T-helper 2 cell treated with Interferon-gamma antibody and Interleukin-4, amounts not matched to agents 5 μg/mL and 100 μg/mL, for 36 hours (primary cell): ENCODE measurements at regions not wholly inside any gene's neighbourhood (a gene's known extent, or its start where the extent isn't known, plus 50 kb on each side); places are given as distances from the start of the nearest gene placed in this dataset.
"Not testable (repeated sequence)": the region's sequence is repeated elsewhere in the genome, so short reads cannot be mapped to it uniquely, and the experiment has no call there.

Experiments
- DNase-seq: peaks from one replicate; pipeline ENCODE4 v3.0.0; 2021; ENCODE audit warnings: low spot score
- H3K27ac Mint-ChIP-seq: one replicate; pipeline ENCODE4 v1.8.0; 2021; ENCODE audit warnings: mild to moderate bottlenecking, mixed read lengths
- H3K27me3 Mint-ChIP-seq: one replicate; pipeline ENCODE4 v1.8.0; 2021; ENCODE audit warnings: low read depth, mixed read lengths
- H3K36me3 Mint-ChIP-seq: one replicate; pipeline ENCODE4 v1.8.0; 2021; ENCODE audit warnings: low read depth, mixed read lengths
- H3K4me1 Mint-ChIP-seq: one replicate; pipeline ENCODE4 v1.8.0; 2021; ENCODE audit warnings: low read depth, mixed read lengths
- H3K4me3 Mint-ChIP-seq: one replicate; pipeline ENCODE4 v1.8.0; 2022; ENCODE audit warnings: mild to moderate bottlenecking, moderate library complexity, mixed read lengths
- H3K9me3 Mint-ChIP-seq: one replicate; pipeline ENCODE4 v1.8.0; 2021; ENCODE audit warnings: mixed read lengths

DNA sequence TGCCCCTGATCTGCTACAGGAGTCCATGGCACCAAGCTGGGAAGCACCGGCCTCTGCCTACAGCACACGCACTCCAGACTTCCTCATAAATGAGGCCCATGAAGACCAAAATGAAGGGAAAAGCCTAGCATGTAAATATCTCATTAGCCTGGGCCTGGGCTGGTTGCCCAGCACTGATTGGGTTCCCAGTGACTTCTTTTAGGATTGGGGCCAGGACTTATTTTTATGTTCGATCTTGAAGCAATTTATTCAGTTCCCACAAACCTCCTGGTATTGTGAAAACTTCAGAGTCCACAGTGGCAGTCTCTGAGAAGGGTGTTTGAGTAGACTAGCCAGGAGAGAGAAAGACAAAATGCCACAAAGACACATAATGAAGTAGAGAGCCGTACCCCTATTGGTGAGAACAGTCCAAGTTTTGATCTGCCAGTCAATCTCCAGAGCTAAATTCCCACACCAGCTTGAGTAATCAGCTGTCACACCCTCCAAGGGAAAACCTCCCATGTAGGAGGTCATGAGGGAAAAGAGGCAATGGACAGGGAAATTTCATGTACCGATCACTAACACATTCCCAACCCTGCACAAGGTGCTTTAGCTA, 78.2 kb downstream of the PHLDA1 start:
- no peaks in the 10 kb centered on the region for H3K9me3 Mint-ChIP-seq
- no peak overlapping the region for H3K27ac Mint-ChIP-seq
- H3K4me3 Mint-ChIP-seq: no peak overlapping the region
- H3K4me1 Mint-ChIP-seq: peaks cover 13% of the 10 kb centered on the region
- DNase-seq: no peak
- H3K27me3 Mint-ChIP-seq: no peaks in the 10 kb centered on the region
- H3K36me3 Mint-ChIP-seq: no peaks in the 10 kb centered on the region

DNA sequence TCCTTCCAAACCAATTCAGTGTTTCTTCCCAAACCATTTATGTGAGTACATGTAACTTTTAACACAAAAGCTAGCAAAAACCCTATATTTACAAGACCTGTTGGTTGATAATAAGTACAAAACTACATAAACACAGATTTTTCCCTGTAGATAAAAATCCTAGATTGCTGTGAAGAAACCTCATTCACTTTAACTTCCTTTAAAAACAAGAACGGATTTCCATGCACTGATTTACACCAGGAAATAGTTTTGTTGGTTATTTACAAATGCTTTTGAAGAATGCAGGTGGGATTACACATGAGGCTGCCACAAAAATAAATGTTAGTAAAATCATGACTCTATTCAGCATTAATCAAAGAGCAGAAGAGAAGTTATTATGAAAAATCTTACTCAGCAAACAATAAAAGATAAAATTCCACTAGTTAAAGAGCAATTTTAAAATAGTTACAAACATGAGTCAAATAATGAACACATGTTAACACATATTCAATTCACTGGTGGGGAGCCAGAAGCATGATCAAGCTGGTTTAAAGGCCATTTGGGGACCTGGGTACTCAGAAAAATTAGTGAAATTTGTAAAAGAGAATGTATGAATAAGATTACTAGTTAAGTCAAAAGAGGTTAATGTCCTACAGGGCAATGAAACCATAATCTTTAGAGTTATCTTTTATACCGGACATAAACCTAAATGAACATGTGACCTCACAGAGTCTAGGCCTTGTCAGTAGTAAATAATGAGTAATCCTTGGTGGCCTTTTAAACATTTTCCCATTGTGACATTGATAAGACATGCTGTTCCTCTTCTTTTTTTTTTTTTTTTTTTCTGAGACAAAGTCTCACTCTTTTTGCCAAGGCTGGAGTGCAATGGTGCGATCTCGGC, 79.9 kb downstream of the PHLDA1 start:
- no peak for DNase-seq
- no peaks in the 10 kb centered on the region for H3K36me3 Mint-ChIP-seq
- H3K4me3 Mint-ChIP-seq: no peak overlapping the region
- H3K9me3 Mint-ChIP-seq: no peaks in the 10 kb centered on the region
- no peaks in the 10 kb centered on the region for H3K27me3 Mint-ChIP-seq
- no peak overlapping the region for H3K27ac Mint-ChIP-seq
- peaks cover 13% of the 10 kb centered on the region for H3K4me1 Mint-ChIP-seq

DNA sequence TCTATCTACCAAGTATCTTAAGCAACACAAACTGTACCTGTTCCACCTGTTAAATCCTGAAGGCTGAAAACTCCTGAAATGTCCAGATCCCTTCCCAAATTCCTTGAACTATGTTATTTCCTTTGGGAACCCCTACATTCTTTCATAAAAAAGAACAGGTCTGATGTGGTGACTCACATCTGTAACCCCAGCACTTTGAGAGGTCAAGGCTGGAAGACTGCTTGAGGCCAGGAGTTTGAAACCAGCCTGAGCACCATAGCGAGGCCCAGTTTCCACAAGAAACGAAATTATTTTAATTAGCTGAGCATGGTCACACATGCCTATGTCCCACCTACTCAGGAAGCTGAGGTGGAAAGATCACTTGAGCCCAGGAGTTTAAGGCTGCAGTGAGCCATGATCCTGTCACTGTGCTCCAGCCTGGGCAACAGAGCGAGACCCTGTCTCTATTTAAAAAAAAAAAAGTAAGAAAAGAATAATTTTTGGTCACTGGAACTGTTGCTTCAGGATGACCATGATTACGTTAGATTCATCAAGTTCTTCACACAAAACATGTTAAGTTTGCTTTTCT, 84.3 kb downstream of the PHLDA1 start:
- Mint-ChIP-seq H3K9me3 (peaks cover 3% of the 10 kb centered on the region), H3K4me3 (no peak overlapping the region), H3K36me3 (no peaks in the 10 kb centered on the region), H3K27me3 (no peaks in the 10 kb centered on the region), H3K4me1 (peaks cover 29% of the 10 kb centered on the region), H3K27ac (no peak overlapping the region)
- no peak for DNase-seq

DNA sequence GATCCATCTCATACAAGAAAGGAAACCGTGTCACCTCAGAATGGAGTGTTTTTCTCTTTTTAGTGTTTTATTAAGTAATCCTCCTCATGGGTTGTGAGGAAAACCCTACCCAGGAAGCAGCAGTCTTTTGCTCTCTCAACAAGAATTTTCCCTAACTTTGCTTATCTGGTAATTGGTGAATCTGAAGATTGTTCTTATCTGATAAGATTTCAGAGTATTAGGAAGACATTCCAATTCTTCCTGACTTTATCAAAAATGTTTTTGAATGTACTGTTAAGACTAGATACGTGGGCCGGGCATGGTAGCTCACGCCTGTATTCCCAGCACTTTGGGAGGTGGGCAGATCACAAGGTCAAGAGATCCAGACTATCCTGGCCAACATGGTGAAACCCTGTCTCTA, 86.0 kb downstream of the PHLDA1 start:
- no peak overlapping the region for H3K4me3 Mint-ChIP-seq
- no peaks in the 10 kb centered on the region for H3K36me3 Mint-ChIP-seq
- no peak for DNase-seq
- H3K9me3 Mint-ChIP-seq: peaks cover 3% of the 10 kb centered on the region
- H3K27me3 Mint-ChIP-seq: no peaks in the 10 kb centered on the region
- peaks cover 23% of the 10 kb centered on the region for H3K4me1 Mint-ChIP-seq
- no peak overlapping the region for H3K27ac Mint-ChIP-seq

DNA sequence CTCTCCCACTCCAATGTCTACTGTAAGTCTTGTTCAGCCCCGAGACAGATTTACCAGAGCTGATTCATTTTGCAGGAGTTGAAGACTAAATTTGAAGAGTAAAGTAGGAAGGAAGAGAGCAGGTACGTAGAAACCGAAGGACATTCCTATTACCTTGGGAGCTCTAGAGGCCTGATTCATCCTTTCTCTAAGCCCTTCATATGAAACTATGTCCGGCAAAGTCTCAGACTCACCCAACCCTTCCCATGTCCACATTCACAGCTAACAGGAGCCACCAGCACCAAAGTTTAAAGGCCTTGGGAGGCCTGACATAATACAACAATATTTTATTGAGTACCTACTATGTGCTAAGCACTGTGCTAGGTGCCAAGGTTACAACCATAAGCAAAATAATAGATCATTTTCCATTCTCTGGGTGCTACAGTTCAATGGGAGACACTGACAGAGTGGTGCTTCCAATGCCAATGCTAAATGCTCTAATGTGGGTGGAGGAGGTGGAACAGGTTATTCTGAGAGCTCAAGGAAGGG, 86.6 kb downstream of the PHLDA1 start:
- peaks cover 23% of the 10 kb centered on the region for H3K4me1 Mint-ChIP-seq
- peak overlapping the region; percentile 94 for H3K27ac Mint-ChIP-seq
- H3K27me3 Mint-ChIP-seq: no peaks in the 10 kb centered on the region
- peaks cover 3% of the 10 kb centered on the region for H3K9me3 Mint-ChIP-seq
- H3K36me3 Mint-ChIP-seq: no peaks in the 10 kb centered on the region
- DNase-seq: no peak
- peak overlapping the region; percentile 71 for H3K4me3 Mint-ChIP-seq

DNA sequence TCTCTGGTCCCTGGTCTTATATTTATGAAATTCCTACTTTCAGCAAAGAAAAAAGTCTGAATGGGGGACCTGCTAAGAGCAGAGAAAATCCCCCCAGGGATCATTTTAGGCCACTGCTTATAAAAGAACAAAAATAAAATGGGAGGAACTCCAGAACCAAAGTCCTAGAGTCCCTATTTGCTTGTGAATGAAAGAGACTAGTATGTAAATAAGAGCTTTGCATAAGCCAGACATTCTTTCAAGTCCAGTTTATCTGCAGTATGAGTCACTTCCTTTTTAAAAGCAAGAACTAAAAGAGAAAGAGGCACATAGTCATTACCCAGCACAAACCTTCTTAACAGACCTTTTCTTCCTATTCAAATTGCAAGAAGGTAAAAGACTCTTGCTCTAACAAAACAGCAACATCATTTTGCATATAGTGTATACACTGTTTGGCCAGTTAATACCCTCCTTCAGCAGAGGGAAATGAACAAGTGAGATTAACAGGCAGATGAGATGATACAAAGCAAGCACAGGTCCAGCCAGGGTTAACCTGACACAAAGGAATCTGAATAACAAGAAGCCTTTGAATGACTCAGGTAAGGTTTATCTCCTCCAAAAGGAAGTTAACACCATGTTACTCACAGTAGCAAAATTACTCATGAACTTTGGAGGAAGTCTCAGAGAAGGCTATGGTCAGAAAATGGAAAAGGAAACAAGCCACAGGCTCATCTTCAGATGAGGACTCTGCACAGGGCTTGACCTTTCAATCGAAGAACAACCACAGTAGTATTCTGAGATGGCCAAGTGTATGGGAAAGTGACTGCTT, 87.3 kb downstream of the PHLDA1 start:
- Mint-ChIP-seq H3K9me3 (peaks cover 3% of the 10 kb centered on the region), H3K4me1 (peaks cover 25% of the 10 kb centered on the region), H3K27ac (peak overlapping the region; percentile 94), H3K4me3 (peak overlapping the region; percentile 71), H3K36me3 (no peaks in the 10 kb centered on the region), H3K27me3 (no peaks in the 10 kb centered on the region)
- DNase-seq: peak; percentile 71

DNA sequence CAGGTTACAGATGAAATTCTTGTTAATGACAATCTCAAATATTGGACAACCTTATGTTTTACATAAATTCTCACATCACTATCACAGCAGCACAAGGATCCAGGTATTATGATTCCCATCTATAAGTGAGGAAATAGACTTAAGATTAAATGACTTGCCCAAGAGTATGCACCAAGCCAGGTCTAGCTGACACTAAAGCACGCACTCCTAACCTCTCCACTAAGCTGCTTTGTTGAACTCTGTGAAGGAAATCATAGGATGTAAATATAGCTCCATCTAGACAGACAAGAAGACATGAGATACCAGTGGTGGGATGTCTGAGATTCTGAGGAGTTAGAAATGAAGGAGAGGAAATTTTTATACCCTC, 87.9 kb downstream of the PHLDA1 start:
- Mint-ChIP-seq H3K4me3 (peak overlapping the region; percentile 71), H3K4me1 (peaks cover 25% of the 10 kb centered on the region), H3K9me3 (peaks cover 3% of the 10 kb centered on the region), H3K27ac (peak overlapping the region; percentile 94), H3K27me3 (no peaks in the 10 kb centered on the region), H3K36me3 (no peaks in the 10 kb centered on the region)
- no peak for DNase-seq

DNA sequence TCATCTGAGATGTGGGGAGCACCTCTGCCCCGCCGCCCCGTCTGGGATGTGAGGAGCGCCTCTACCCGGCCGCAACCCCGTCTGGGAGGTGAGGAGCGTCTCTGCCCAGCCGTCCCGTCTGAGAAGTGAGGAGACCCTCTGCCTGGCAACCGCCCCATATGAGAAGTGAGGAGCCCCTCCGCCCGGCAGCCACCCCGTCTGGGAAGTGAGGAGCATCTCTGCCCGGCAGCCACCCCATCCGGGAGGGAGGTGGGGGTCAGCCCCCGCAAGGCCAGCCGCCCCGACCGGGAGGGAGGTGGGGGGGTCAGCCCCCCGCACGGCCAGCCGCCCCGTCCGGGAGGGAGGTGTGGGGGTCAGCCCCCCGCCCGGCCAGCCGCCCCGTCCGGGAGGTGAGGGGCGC, 89.9 kb downstream of the PHLDA1 start:
- H3K27ac Mint-ChIP-seq: not testable (repeated sequence)

DNA sequence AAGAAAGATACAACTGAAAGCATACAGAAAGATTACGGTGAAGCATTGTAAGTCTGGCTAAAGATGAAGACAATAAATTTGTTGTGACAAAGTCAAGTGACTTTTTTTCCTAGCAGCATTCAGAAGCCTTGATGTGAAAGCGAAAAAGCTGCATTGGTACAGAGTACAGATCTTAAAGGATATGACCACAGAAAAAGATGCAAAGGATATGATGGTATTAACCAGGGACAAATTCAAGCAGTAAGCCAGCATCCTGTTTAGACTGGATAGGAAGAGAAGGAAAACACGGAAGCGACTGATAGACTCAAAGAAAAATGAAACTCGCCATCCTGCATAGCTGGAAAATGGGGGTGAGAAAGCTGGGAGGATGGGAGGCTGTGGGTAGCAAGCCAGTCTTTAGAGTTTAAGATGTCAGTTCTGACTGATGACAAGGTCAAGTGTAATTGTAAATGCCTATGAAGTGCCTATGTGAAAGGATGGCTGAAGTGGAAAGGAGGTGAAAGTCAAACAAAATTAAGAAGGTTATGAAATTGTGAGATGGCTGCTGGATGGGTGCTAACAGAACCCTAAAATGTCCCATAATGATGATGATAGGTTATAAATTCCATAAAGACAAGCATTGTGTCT, 92.4 kb downstream of the PHLDA1 start:
- no peaks in the 10 kb centered on the region for H3K27me3 Mint-ChIP-seq

More for the DNA sequence above, 89.9 kb downstream of the PHLDA1 start:
- not testable (repeated sequence) for H3K9me3 Mint-ChIP-seq, DNase-seq, H3K36me3 Mint-ChIP-seq, H3K4me3 Mint-ChIP-seq, H3K27me3 Mint-ChIP-seq
- peaks cover 21% of the 10 kb centered on the region for H3K4me1 Mint-ChIP-seq

DNA sequence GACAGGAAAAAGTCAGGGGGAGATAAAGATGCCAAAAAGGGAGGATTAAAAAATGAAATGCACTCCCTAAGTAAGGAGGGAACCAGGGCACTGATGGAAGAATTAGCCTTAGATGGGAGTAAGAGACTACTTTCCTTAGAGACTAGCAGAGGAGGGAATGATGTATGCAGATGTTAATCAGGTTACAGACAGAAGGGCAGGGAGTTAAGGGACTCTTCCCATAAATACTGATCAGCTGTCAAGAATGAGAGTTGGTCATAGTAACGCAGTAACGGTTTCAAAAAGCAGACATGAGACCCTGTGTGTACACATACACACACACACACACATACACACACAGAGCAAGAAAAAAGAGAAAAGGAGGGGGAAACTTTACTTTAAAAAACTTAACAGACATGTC, 93.4 kb downstream of the PHLDA1 start:
- no peak overlapping the region for H3K4me3 Mint-ChIP-seq
- H3K9me3 Mint-ChIP-seq: no peaks in the 10 kb centered on the region
- no peak for DNase-seq
- H3K27ac Mint-ChIP-seq: no peak overlapping the region
- peaks cover 14% of the 10 kb centered on the region for H3K4me1 Mint-ChIP-seq
- H3K36me3 Mint-ChIP-seq: no peaks in the 10 kb centered on the region
- no peaks in the 10 kb centered on the region for H3K27me3 Mint-ChIP-seq

More for the DNA sequence above, 92.4 kb downstream of the PHLDA1 start:
- no peaks in the 10 kb centered on the region for H3K9me3 Mint-ChIP-seq
- H3K36me3 Mint-ChIP-seq: no peaks in the 10 kb centered on the region
- H3K27ac Mint-ChIP-seq: no peak overlapping the region
- H3K4me3 Mint-ChIP-seq: no peak overlapping the region
- no peak for DNase-seq
- peaks cover 14% of the 10 kb centered on the region for H3K4me1 Mint-ChIP-seq

DNA sequence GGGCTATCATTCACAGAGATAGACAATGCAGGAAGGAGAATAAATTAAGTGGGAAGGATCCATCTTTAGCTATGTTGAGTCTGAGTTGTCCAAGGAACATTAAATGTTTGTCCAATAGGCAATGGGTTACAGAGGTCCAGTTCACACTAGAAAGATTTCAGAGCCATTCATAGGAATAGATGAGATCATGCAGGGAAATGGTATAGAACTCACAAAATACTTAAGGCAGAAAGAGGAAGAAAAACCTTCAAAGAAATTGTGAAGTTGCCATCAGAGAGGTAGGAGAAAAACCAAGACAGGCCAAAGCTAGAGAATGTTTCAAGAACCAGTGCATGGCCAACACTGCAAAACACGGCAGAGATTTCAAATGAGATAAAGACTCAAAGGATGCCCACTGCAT, 94.1 kb downstream of the PHLDA1 start:
- Mint-ChIP-seq H3K27ac (no peak overlapping the region), H3K4me1 (peaks cover 17% of the 10 kb centered on the region), H3K9me3 (no peaks in the 10 kb centered on the region), H3K36me3 (no peaks in the 10 kb centered on the region), H3K4me3 (no peak overlapping the region), H3K27me3 (no peaks in the 10 kb centered on the region)
- DNase-seq: no peak

DNA sequence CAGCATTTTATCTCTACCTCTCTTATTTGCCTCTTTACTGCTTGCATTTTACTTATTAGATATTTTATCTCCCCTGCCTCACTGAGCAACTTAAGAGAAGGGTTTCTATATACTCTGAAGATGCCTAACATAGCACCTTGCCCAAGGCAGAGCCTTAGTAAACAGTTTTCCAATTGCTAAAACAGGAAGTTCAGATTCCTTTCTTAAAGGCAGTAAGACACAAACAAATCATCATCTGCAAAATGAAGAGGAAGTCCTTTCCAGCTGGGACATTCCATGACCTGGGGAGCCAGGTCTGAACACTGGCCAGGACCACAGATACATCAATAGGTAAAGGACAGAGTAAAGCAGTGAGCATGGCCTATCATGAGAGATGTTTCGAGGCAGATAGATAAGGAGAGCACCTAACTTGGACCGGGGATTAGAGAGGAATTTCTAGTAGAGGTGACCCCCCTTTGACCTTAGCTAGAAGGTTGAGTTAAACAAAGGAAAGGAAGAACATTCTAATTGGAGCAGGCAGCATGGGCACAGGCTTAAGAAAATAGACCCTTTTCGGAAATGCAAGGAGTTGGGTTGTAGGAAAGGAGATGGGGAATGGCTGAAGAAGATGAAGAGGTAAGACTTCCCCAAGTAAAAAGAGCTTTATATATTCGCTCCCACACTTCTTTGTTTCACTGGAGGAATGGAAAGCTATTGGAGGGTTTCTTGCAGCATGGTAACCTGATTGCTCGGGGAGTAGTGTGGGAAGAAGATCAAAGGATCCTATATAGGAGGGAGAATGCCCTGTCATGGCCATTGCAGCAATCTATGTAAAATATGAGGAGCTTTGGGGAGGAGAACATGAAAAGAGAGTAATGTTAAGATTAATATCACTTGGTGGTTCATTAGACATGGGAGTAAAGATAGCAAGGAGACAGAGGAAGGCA, 94.8 kb downstream of the PHLDA1 start:
- no peaks in the 10 kb centered on the region for H3K27me3 Mint-ChIP-seq
- H3K27ac Mint-ChIP-seq: no peak overlapping the region
- H3K4me3 Mint-ChIP-seq: no peak overlapping the region
- H3K36me3 Mint-ChIP-seq: no peaks in the 10 kb centered on the region
- DNase-seq: no peak
- H3K9me3 Mint-ChIP-seq: no peaks in the 10 kb centered on the region
- peaks cover 19% of the 10 kb centered on the region for H3K4me1 Mint-ChIP-seq
